Right kidney (tissue), 1 donor: ENCODE measurements at regions not wholly inside any gene's neighbourhood (a gene's known extent, or its start where the extent isn't known, plus 50 kb on each side); places are given as distances from the start of the nearest gene placed in this dataset.

Source experiments
- DNase-seq: peaks from one replicate; pipeline ENCODE4 v3.0.0-alpha.2; 2016

DNA sequence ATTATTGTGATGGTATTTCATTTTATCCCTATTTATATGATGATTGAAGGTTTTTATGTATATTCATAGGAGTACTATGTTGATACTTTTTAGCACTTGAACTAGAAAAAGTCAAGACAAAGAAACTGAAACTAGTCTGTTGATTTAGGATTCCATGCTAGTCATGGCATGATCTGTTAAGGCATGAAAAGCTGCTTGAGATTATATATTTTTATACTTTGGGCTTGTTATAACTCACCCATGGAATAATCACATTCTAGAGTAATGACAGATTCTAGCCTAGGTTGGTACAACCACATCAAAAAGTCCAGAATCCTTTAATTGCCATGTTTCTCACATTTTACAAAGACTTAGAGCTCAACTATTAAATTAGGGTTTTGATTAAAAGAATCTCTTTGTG, 472.6 kb upstream of the CELF4 start:
- no peak for DNase-seq

DNA sequence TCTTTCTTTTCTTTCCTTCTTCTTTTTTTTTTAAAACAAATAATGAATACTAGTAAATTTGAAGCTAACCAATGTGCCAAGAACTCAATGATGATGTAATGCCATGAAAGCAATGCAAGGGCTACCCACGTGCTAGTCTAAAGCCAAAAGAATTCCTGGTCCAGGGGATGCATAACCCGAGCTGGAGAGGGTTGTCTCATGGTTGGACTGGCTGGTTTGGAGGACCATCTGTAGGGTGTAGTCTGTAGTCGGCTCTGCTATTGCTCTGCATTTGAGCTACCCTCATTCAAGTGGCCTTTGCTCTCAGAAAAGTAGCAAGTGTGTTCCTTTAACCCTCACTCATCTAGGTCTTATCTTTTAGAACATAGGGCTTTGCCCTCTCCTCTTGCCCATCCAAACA, 469.6 kb upstream of the CELF4 start:
- no peak for DNase-seq

DNA sequence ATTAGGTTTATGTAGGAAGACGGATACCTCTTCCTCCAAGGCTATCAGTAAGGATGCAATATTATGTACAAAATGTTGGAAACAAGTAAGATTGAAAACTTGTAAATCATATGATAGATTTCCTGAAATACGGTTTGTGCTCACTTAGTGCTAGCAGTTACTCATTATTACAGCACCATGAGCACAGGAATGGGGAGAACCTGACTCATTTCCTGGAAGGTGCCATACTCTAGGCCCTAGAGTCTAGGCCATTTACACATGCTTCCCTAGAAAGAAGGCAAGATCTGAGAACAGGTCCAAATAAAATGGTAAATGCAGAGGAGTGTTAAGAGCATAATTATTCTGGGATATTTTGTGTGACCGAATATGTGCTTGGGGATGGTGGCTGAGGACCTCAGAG, 467.7 kb upstream of the CELF4 start:
- no peak for DNase-seq

DNA sequence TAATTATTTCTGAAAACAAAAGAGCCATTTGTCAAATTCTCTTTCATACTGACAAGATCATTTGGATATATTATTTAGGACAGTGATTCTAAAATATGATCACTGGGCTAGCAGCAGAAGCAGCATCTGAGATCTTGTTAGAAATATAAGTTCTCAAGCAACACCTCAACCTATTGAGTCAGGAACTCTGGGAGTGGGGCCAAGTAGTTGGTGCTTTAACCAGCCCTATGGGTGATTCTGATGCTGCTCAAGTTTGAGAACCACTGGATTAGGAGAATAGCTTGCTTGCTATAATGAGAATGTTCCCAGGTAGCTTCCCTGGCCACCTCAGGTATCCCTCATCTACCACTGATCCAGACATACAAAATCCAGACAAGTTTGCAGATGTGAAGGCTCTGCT, 466.9 kb upstream of the CELF4 start:
- no peak for DNase-seq

DNA sequence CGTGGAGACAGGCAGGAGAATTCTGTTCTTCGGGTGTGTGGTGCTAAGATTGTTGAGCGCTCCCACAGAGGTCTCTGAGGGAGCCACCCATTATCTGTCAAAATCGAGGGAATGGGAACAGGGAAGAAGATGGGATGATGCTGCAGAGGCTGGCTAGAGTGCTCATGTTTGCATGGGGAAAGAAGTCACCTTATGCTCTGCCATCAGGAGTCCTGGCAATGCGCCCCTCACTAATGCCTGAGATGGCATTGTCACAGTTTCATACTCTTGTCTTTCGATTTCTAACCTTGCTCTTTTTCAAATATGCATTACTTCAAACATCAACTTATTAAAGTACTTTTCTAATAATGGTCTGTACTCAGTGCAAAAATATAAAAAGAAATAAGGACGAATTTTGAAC, 463.3 kb upstream of the CELF4 start:
- no peak for DNase-seq

DNA sequence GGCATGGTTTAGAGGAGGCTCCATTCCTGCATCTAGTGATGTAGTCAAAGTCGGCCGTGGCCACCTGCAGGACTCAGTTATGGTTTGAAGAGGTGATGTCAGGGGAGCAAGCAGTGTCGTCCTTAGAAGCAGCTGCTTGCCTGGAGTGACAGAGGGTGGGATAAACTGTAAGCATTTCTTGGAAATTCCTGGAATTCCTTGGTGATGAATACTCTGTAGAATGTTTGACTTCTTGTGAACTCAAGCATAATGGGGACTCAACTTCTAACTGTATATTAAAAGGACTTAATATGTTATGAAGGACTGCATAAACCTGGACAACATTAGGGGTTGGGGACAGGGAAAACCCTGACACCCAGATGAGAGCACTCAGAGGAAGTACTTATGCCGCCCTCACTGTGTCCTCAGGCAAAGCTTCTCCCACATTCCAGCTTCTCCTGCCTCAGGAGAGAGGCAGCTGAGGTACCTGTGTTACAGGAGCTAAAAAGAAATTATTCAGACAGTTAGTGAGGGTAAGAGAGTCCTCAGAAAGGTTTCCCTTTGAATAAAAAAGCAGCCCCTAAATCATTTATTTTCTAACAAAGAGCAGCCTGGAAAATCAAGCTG, 459.9 kb upstream of the CELF4 start:
- DNase-seq = no peak

DNA sequence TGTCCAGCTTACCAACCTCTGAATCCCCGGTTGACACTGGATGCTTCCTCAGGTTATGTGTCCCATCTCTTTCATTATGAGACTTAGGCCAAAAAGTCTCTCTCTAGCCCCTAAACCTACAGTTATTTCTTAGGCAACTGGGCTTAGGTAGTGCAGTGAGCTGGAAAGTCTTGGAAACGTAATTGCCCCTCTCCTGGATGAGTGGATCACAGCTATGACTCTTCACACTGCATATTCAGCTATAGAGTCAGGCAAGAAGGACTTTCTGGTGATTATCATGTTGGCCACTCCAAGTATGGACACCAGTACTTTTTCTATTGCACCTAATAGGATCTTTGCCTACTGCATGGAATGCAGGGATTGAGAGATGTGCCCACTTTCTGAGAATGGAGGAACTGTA, 458.3 kb upstream of the CELF4 start:
- no peak for DNase-seq

DNA sequence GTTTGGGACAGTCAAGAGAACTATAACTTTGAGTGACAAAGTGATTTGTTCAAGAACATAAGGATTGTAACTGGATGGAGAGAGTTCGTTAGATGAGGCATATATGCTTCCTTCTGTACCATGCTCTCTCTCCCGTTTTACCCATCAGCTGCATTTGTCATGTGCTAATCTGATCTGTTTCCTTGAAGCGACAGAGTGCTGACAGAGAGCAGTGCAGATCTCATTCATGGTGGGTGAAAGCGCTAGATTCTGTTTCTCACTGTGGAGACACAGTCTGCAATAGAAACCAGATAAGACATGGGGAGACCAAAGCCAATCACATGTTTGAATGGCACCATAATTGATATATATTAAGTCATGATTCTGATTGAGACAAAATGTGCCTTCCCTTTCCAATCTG, 456.6 kb upstream of the CELF4 start:
- DNase-seq = no peak

DNA sequence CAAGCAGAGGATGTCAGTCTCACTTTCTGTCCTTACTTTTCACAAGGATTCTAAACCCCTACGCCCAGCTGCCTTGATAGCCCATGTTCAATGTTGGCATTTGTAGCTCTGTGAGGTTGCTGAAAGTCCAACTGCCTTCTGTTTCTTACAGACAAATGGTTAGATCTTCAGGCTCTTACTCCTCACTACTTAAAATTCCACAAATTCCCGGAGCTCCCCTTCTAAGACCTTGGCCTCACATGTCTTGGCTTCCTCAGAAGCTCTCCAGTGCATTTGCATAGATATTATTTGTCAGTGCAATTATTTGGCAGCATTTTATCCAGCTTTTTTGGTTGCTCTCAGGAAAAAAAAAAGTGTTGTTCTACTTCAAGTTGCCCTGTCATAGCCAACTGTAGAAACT, 453.7 kb upstream of the CELF4 start:
- DNase-seq = no peak

DNA sequence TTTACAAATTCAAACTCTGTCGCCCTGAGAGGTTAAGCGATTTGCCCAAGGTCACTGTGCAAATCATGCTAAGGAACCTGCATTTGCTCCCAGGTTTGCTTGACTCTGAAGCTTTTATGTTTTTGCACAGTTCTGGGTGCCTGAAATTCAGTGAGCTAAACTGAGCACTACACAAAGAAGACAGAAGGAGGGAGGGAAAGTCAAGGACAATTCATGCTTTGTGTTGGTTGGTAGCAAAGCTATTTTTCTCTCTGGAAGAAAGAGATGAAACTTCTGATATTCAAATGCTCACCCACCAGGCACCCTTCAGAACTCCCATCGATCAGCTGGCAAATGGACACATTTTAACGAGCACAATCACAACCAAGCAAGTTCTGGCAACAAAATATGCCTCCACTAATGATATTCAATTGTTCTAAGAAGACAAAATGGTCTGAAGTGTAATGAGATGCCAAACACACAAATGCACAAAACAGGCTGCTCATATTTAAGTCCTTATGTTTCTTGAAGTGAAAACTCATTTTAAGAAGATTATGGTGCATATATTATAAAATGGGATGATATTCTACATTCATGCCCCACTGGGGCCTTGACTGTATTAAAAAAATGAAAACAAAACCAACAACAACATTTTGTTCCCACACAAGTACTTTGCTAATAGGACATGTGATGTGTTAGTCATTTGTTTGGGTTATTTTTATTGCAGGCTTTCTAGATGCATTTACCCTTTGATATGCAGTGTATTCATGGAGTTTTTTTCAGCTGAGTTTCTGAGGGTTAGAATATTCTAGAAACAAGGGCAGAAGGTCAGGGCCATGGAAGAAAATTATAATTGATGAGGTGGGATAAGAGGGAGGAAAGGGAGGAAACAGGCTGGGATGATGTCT, 445.6 kb upstream of the CELF4 start:
- DNase-seq = no peak

DNA sequence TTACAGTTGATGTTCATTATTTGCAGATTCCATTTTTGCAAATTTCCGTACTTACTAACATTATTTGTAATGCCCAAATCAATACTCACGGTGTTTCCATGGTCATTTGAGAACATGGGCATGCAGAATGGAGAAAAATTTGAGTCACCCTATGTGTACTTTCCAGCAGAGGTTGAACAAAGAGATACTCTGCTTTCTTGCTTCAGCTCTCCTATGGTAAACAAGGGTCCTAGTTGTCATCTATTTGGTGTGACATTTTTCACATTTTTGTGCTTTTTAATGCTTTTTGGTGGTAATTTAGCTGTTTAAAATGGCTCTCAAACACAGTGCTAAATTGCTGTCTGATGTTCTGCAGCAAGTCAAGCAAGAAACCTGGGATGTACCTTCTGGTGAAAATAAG, 444.4 kb upstream of the CELF4 start:
- no peak for DNase-seq

DNA sequence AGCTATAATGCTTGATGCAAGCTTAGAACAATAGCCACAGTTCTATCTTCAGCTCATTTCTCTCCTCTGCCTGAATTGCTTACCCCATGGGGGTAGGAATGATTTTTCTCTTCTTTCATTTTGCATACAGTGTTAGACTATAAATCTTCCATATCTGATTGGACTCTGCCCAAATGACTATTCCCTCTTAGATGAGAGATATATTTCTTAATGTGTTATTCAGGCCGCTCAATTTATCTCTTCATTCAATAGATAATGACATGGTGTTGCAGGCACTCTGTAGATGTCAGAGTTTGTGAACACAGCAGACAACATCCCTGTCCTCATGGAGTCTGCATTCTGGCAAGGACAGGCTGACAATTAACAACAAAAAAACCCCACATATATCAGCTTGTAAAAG, 443.7 kb upstream of the CELF4 start:
- no peak for DNase-seq

DNA sequence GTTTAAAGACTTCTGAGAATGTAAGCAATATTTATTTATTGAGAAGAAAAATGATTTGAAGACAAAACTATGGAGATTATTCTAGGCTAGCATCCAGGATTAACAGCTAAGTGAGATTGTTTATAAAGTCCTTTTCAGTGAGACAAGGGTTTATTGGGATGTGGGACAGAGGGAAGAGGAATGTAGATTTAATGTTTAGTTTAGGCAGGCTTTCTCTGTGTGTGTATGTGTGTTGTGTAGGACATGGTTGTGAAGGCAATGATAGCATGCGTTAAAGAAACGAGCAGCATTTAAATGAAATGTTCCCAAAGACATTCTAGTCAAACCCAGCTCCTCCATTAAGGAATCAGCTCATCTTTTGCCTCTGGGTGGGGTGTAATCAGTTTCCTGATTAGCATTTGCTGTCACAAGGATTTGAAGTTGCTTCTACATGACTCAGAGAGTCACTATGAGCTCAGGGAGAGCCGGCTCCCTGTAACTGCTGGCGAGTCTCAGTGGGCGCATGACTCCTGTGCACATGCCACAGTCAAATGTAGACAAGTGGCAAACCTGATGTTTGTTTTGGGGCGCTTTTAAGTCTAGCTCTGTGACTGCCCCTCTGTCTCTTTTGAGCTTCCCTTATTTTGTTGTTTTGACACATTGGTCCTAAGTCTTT, 442.2 kb upstream of the CELF4 start:
- no peak for DNase-seq

DNA sequence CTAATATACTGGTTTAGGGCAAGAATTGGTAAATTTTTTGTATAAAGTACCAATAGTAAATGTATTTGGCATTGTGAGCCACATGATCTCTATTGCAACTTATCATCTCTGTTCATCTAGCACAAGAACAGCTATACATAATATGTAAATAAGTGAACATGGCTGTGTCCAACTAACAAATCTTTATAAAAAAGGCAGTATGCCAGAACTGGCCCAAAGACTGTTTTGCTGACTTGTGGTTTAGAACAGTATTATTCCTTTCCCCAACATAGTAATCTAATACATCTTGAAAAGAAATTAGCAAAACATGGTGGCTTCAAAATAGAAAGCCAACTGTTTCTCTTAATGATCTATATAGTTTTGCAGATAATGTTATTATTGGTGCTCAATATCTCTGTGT, 441.4 kb upstream of the CELF4 start:
- no peak for DNase-seq

DNA sequence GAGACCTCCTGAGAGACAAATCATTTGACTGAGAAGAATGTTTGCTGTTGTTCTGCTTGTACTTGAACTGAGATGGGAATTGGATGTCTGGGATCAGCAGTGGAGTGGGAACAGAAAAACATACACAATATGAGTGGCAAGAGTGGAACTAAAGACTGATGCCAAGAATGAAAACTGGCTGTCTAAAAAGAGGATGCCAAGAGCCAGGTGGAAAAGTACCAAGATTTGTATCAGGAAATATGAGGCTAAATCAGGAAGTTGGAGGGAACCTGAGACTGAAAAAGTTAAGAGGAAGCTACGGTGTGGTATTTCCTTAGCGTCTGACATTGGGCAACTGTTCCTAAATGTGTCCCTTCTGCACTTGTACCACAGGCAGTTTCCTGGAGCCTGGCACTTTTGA, 440.9 kb upstream of the CELF4 start:
- DNase-seq = no peak

DNA sequence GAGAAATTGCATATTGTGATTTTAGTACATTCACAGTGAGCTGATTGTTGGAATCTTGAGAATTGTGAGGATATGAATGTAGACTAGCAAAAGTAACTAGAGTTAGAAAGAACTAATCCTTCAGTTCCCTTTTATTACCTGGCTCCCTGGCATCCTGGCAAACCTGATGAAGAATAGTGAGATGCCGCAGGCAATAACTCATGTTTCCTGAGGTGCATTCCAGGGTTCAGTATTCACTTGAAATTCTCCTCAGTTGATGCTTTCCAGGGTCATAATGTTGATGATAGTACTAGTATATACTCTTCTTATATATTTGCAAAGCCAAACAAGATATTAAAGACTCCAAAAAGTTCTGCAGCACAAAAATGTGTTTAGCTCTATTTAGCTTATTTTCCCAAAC, 432.1 kb upstream of the CELF4 start:
- DNase-seq = no peak

DNA sequence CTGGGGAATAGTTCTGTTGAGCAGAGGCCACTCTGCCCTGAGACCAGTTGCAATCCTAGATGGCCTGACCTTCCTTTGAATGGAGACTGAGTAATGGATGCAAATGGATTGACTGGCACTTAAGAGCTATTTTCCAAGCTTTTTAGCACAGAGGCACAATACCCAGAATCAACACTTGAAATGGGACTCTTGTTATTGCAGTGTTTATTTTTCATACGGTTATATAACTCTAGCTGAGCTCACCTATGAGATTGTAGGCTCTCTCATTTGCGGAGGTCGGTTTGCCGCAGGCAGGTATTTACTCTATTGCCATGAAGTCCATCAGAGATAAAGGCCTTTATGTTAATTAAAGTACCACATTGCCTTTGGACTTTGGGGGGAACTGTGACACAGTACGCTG, 422.3 kb upstream of the CELF4 start:
- DNase-seq = no peak

DNA sequence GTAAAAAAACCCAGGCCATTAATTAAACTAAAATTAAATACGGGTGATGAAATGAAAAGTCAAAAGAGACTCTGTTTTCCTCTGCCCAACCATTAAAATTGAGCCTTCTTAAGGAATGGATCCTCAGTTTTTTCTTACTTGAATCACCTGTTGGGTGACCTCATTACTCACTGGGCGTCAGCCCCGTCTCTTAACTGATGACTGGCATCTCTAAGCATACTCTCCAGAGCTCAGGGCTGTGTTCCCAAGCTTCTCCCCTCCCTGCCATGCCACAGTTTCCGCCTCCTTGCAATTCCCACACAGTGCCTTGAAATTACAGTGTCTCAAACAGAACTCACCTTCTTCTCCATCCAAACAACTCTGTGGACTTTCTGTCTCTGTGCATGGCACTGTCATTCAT, 421.1 kb upstream of the CELF4 start:
- no peak for DNase-seq

DNA sequence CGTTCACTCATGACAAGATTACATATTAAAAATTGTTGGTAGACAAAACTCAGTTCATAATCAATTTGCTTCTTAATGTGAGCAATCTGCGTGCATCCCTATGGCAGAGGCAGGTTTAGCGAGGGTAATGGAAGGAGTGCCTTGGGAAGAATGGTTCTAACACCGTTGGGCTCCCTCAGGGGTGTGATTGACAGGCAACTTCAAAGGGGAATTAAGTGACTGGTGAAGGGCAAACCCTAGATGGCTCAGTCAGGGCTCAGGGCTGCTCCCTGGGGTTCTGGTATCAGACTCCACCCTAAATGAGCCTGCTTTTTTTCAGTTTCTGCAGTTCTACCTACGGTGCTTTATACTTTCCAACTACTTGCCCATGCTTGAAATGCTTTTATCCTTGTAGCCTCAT, 419.5 kb upstream of the CELF4 start:
- DNase-seq = no peak

DNA sequence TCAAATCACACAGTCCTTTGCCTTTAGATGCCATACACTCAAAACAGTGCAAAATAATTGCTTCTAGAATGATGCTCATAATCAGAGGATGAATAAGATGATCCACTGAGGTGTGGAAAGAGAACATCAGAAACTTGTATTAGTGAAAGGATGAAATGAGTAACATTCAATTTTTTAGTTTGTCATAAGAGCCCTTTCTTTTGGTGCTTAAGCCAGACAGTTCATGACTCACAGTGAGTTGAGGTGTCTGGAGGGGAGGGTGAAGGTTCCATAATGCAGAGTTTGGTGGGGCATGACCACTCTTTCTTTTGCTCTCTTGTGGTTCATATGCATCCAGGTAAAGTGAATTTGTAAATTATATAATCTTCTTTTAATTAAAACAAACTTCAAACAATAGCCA, 415.0 kb upstream of the CELF4 start:
- no peak for DNase-seq

DNA sequence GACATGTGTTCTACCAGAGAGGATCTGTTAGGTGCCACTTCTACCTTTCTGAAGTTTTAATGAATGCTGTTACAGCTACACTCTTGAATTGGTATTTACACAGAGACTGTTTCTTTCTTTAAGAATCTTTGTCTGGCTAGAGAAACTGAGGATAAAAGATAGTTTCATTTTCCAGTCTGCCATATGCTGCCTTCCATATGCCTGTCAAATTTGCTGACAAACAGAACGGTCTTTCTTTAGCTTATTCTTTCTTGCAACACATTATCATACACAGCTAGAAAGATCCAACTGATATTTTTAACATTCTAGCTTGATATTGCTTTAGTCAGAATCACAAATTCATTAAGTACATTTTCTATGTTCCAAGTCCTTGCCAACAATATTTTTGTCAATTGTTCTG, 409.8 kb upstream of the CELF4 start:
- no peak for DNase-seq

DNA sequence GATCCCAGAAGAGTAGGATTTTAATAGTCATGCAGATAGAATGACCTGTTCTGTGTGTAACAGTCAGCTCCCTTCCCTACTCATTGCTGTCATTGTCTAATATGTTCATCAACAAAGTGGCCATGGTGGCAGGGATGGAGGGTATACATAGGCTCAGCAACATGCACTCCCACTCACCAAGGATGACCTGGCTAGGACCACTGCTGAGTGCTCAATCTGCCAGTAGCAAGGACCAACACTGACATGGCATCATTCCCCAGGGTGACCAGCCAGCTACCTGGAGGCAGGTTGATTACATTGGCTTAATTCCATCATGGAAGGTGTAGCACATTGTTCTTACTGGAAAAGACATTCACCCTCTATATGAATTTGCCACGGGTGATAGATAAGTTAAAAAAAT, 401.7 kb upstream of the CELF4 start:
- DNase-seq = no peak

DNA sequence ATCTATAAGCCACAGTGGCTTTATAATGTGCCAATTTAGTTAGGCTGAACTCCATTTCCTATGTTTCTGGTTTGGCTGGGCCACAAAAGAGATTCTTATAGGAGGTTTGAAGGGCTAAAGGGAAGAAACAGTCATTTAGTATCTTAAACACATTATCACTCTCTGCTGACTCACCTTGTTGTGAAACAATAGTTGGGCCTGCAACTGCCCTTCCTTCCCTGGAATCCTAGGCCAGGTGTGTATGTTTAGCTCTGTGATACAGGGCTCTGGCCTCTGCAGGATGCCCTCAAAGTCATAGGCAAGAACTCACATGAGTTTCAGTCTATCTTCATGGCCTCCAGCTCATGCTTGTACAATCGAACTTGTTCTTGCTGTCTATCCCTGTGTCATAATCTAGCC, 400.0 kb upstream of the CELF4 start:
- no peak for DNase-seq
